Esophagus squamous epithelium (tissue), 4 donors: ENCODE measurements at regions not wholly inside any gene's neighbourhood (a gene's known extent, or its start where the extent isn't known, plus 50 kb on each side); places are given as distances from the start of the nearest gene placed in this dataset.

Experiments
- POLR2A ChIP-seq, 4 donors: fragments of 450-650 bp; IDR thresholded peaks; one replicate each; pipeline ENCODE4 v1.6.1; 2017; ENCODE audit warnings: antibody characterized with exemption in 4 of 4, mild to moderate bottlenecking in 4 of 4, moderate library complexity in 3 of 4
- TF ChIP-seq, protein P1 (sequence below), 6 experiments: fragments of 450-650 bp in 4 of 6; fragments of 200-600 bp in 2 of 6; sonication (generic) in 2 of 6; IDR thresholded peaks; one replicate each; pipeline ENCODE4 v1.5.1; 2016 to 2019; ENCODE audit warnings: antibody characterized with exemption in 6 of 6, mild to moderate bottlenecking in 4 of 6, moderate library complexity in 4 of 6

DNA sequence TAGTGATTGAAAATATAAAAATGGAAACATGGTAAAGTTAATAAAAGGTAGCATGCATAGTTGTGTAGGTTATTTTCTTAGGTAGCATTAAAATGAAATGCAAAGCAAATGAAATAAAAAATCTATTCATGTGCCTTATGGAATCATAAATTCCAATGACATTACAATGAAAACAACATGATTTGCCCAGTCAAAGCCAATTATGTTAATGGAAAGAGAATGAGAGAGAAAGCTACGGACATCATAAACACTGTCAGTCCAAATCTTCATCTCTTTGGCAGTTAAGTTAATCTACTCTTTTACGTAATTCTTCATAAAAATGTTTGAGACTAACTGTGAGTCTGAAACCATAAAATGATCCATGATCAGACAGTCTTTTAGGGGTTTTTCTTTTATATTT lies 636.7 kb upstream of the SYT4 start:
- TF ChIP-seq POLR2A (IDR thresholded peaks at IDR 0.05), result no peak
- TF ChIP-seq, protein P1, sequence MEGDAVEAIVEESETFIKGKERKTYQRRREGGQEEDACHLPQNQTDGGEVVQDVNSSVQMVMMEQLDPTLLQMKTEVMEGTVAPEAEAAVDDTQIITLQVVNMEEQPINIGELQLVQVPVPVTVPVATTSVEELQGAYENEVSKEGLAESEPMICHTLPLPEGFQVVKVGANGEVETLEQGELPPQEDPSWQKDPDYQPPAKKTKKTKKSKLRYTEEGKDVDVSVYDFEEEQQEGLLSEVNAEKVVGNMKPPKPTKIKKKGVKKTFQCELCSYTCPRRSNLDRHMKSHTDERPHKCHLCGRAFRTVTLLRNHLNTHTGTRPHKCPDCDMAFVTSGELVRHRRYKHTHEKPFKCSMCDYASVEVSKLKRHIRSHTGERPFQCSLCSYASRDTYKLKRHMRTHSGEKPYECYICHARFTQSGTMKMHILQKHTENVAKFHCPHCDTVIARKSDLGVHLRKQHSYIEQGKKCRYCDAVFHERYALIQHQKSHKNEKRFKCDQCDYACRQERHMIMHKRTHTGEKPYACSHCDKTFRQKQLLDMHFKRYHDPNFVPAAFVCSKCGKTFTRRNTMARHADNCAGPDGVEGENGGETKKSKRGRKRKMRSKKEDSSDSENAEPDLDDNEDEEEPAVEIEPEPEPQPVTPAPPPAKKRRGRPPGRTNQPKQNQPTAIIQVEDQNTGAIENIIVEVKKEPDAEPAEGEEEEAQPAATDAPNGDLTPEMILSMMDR (IDR thresholded peaks at IDR 0.05), result no peak
